Activated CD8-positive, alpha-beta memory T cell treated with anti-CD3 and anti-CD28 coated beads for 36 hours (primary cell): ENCODE measurements at regions not wholly inside any gene's neighbourhood (a gene's known extent, or its start where the extent isn't known, plus 50 kb on each side); places are given as distances from the start of the nearest gene placed in this dataset.
"Not testable (repeated sequence)": the region's sequence is repeated elsewhere in the genome, so short reads cannot be mapped to it uniquely, and the experiment has no call there.

Experiments used
- CTCF ChIA-PET: fragments of 350-600 bp; sonication (Branson Sonifier 250); formaldehyde crosslinking; loops from one replicate; lab custom pipeline; 2021; ENCODE audit warnings: antibody characterized with exemption; lab: Charles Lee
- POLR2A ChIA-PET: fragments of 350-600 bp; sonication (Branson Sonifier 250); formaldehyde crosslinking; loops from one replicate; lab custom pipeline; 2021; ENCODE audit warnings: antibody characterized with exemption; lab: Charles Lee

- ChIA-PET CTCF (interaction anchor here (0.7 kb wide), 1 partner anchor 1003 kb away, joined by 5 read pairs; no protein-coding TSS in a partner anchor), POLR2A (interaction anchor here (0.6 kb wide), 1 partner anchor 153 kb away, joined by 9 read pairs; no protein-coding TSS in a partner anchor)
Measured at GRCh38 chr4:72893354-72894066, 176.0 kb downstream of the COX18 start.

GRCh38 chr4:72888331-72888730, 181.2 kb downstream of the COX18 start:
- CTCF ChIA-PET = no interaction called here
- POLR2A ChIA-PET = no interaction called here

GRCh38 chr4:72887152-72887551, 182.4 kb downstream of the COX18 start:
- ChIA-PET CTCF (no interaction called here), POLR2A (no interaction called here)

- CTCF ChIA-PET = no interaction called here
Measured at GRCh38 chr4:72886602-72887001, 182.9 kb downstream of the COX18 start.

GRCh38 chr4:72884225-72884624, 185.3 kb downstream of the COX18 start:
- POLR2A ChIA-PET, CTCF ChIA-PET: not testable (repeated sequence)

More at GRCh38 chr4:72886602-72887001, 182.9 kb downstream of the COX18 start:
- POLR2A ChIA-PET = no interaction called here

- ChIA-PET CTCF (no interaction called here), POLR2A (no interaction called here)
Measured at GRCh38 chr4:72876946-72877345, 192.6 kb downstream of the COX18 start.

GRCh38 chr4:72875545-72875944, 194.0 kb downstream of the COX18 start:
- ChIA-PET POLR2A (no interaction called here), CTCF (no interaction called here)

- CTCF ChIA-PET = no interaction called here
- POLR2A ChIA-PET = no interaction called here
Measured at GRCh38 chr4:72875138-72875537, 194.4 kb downstream of the COX18 start.

- ChIA-PET CTCF (no interaction called here), POLR2A (no interaction called here)
Measured at GRCh38 chr4:72864898-72865297, 204.6 kb downstream of the COX18 start.

- CTCF ChIA-PET, POLR2A ChIA-PET: not testable (repeated sequence)
Measured at GRCh38 chr4:72864277-72864676, 205.2 kb downstream of the COX18 start.

GRCh38 chr4:72860766-72861165, 208.8 kb downstream of the COX18 start:
- CTCF ChIA-PET = no interaction called here
- POLR2A ChIA-PET = no interaction called here

- ChIA-PET POLR2A (no interaction called here), CTCF (no interaction called here)
Measured at GRCh38 chr4:72858328-72858727, 211.2 kb downstream of the COX18 start.

GRCh38 chr4:72857787-72858186, 211.7 kb downstream of the COX18 start:
- CTCF ChIA-PET = no interaction called here

GRCh38 chr4:72857216-72857615, 212.3 kb downstream of the COX18 start:
- ChIA-PET POLR2A (no interaction called here), CTCF (no interaction called here)

More at GRCh38 chr4:72857787-72858186, 211.7 kb downstream of the COX18 start:
- POLR2A ChIA-PET = no interaction called here

GRCh38 chr4:72846280-72847111, 223.0 kb downstream of the COX18 start:
- ChIA-PET CTCF (no interaction called here), POLR2A (no interaction called here)

GRCh38 chr4:72843466-72843865, 226.1 kb downstream of the COX18 start:
- CTCF ChIA-PET = no interaction called here
- POLR2A ChIA-PET = no interaction called here

- ChIA-PET CTCF (no interaction called here), POLR2A (no interaction called here)
Measured at GRCh38 chr4:72842323-72842722, 227.2 kb downstream of the COX18 start.

- POLR2A ChIA-PET, CTCF ChIA-PET: not testable (repeated sequence)
Measured at GRCh38 chr4:72840166-72840565, 229.3 kb downstream of the COX18 start.

GRCh38 chr4:72828864-72829263, 240.7 kb downstream of the COX18 start:
- CTCF ChIA-PET = no interaction called here

GRCh38 chr4:72827968-72828367, 241.5 kb downstream of the COX18 start:
- ChIA-PET POLR2A (no interaction called here), CTCF (no interaction called here)

More at GRCh38 chr4:72828864-72829263, 240.7 kb downstream of the COX18 start:
- POLR2A ChIA-PET = no interaction called here

- ChIA-PET POLR2A (no interaction called here), CTCF (no interaction called here)
Measured at GRCh38 chr4:72820107-72820506, 249.4 kb downstream of the COX18 start.
